Prostate gland (tissue), 2 donors: ENCODE measurements at regions not wholly inside any gene's neighbourhood (a gene's known extent, or its start where the extent isn't known, plus 50 kb on each side); places are given as distances from the start of the nearest gene placed in this dataset.

ENCODE experiments used
- CTCF ChIP-seq, 4 experiments: fragments of 200-600 bp in 2 of 4; fragments of 450-650 bp in 2 of 4; sonication (generic) in 2 of 4; IDR thresholded peaks; 1 replicate in 3 of 4; 2 replicates in 1 of 4; pipeline ENCODE4 v1.5.1; 2016 to 2019; ENCODE audit warnings: antibody characterized with exemption in 4 of 4, mild to moderate bottlenecking in 2 of 4, moderate library complexity in 2 of 4
- POLR2A ChIP-seq: fragments of 450-650 bp; IDR thresholded peaks from one replicate; pipeline ENCODE4 v1.6.1; 2016; ENCODE audit warnings: antibody characterized with exemption, mild to moderate bottlenecking
- POLR2AphosphoS5 ChIP-seq: sonication (generic); formaldehyde crosslinking; IDR thresholded peaks from one replicate; pipeline ENCODE4 v1.6.1; 2017; ENCODE audit warnings: antibody characterized with exemption

- TF ChIP-seq CTCF (IDR thresholded peaks at IDR 0.05) (no peak), POLR2A (no peak), POLR2AphosphoS5 (no peak)
These were observed 2004.6 kb upstream of the WWC1 start for GRCh38 chr5:166286832-166287231.
